Brain microvascular endothelial cell (primary cell): ENCODE measurements at regions not wholly inside any gene's neighbourhood (a gene's known extent, or its start where the extent isn't known, plus 50 kb on each side); places are given as distances from the start of the nearest gene placed in this dataset.
"Not testable (repeated sequence)": the region's sequence is repeated elsewhere in the genome, so short reads cannot be mapped to it uniquely, and the experiment has no call there.

ENCODE experiments used
- DNase-seq: peaks from one replicate; pipeline ENCODE4 v3.0.0-alpha.2; 2020
- H3K27ac ChIP-seq: fragments of 250-450 bp; sonication (Bioruptor Pico); 2 replicates; pipeline ENCODE4 v1.5.1; 2020; ENCODE audit warnings: mild to moderate bottlenecking, moderate library complexity
- H3K27me3 ChIP-seq: fragments of 250-450 bp; sonication (Bioruptor Pico); replicated peaks from 2 replicates; pipeline ENCODE4 v1.5.1; 2020; ENCODE audit warnings: mild to moderate bottlenecking
- H3K36me3 ChIP-seq: fragments of 250-450 bp; sonication (Bioruptor Pico); replicated peaks from 2 replicates; pipeline ENCODE4 v1.5.1; 2020; ENCODE audit warnings: mild to moderate bottlenecking
- H3K4me3 ChIP-seq: 2 replicates; pipeline ENCODE4 v1.5.1; 2011; ENCODE audit warnings: low read depth, mild to moderate bottlenecking, control low read depth, low read length, moderate library complexity
- in situ Hi-C: cut with HindIII; loops from 2 replicates; pipeline ENCODE4 v1.10.0; 2017; ENCODE audit warnings: low sequenced_read_pairs, low pct_ligation_motif_present
- TF ChIP-seq, protein P1 (sequence below): IDR thresholded peaks from 2 replicates; pipeline ENCODE4 v1.5.1; 2011; ENCODE audit warnings: low read depth, mild to moderate bottlenecking, moderate library complexity, low read length, control low read depth, inconsistent platforms; ENCODE audit errors: missing control alignments

DNA sequence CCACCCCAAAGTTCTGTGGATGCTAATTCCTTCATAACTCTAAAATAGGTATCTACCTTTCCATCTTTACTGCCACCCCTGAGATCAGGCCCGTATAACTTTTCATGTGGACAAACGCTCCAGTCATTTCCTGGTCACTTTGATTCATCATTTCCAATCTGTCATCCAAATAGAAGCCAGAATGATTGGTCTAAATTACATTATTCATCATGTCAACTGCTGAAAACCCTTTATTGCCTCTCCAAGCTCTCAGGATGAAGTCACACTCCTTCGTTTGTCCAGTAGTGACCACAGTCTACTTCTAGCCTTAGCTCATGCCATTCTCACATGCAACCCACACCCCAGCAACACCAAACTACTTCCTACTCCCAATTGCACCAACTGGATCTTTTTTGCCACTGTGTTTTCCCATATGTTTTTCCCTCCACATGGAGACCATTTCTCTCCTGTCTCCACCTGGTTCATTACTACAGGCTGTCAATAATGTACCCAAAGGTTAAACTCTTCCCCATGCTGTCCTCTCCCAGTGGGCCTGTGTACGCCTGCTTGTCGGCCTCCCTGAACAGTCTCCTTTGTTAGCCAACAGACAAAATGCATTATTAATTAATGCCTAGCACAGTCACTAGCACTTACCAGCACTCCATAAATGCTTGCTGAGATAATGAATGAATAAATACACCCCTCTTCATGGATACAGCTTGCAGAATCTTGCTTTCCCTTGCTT, 382.6 kb upstream of the NOCT start:
- DNase-seq = no peak
- Histone ChIP-seq H3K27me3 (no peaks in the 10 kb centered on the region), H3K4me3 (no peak overlapping the region), H3K36me3 (no peaks in the 10 kb centered on the region), H3K27ac (no peak overlapping the region)
- TF ChIP-seq, protein P1, sequence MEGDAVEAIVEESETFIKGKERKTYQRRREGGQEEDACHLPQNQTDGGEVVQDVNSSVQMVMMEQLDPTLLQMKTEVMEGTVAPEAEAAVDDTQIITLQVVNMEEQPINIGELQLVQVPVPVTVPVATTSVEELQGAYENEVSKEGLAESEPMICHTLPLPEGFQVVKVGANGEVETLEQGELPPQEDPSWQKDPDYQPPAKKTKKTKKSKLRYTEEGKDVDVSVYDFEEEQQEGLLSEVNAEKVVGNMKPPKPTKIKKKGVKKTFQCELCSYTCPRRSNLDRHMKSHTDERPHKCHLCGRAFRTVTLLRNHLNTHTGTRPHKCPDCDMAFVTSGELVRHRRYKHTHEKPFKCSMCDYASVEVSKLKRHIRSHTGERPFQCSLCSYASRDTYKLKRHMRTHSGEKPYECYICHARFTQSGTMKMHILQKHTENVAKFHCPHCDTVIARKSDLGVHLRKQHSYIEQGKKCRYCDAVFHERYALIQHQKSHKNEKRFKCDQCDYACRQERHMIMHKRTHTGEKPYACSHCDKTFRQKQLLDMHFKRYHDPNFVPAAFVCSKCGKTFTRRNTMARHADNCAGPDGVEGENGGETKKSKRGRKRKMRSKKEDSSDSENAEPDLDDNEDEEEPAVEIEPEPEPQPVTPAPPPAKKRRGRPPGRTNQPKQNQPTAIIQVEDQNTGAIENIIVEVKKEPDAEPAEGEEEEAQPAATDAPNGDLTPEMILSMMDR = no peak
- in situ Hi-C loops = no loop called here

- in situ Hi-C loops = no loop called here
- no peak overlapping the region for H3K4me3 ChIP-seq
These were observed 384.9 kb upstream of the NOCT start for GRCh38 chr4:138630666-138631065.

GRCh38 chr4:138629669-138630068, 385.9 kb upstream of the NOCT start:
- TF ChIP-seq, protein P1 = no peak
- H3K27me3 ChIP-seq = no peaks in the 10 kb centered on the region
- in situ Hi-C loops = no loop called here
- H3K4me3 ChIP-seq = no peak overlapping the region
- no peaks in the 10 kb centered on the region for H3K36me3 ChIP-seq
- DNase-seq = no peak
- no peak overlapping the region for H3K27ac ChIP-seq

More at GRCh38 chr4:138630666-138631065, 384.9 kb upstream of the NOCT start:
- TF ChIP-seq, protein P1 = no peak
- no peak for DNase-seq
- Histone ChIP-seq H3K27ac (no peak overlapping the region), H3K36me3 (no peaks in the 10 kb centered on the region), H3K27me3 (no peaks in the 10 kb centered on the region)

DNA sequence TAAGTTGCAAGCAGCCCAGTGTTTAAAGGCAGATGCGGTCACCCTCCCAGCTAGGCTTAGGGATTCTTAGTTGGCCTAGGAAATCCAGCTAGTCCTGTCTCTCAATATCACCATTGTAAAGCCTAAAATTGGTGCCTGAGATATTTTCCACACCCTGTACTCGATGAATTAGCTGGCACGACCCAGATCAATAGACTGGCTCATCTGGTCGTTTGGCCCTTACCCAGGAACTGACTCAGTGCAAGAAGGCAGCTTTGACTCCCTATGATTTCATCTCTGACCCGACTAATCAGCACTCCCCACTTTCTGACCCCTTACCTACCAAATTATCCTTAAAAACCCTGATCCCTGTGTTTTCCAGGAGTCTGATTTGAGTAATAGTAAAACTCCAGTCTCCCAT, 384.9 kb upstream of the SLC7A11 start:
- no peak for DNase-seq
- in situ Hi-C loops = no loop called here
- no peaks in the 10 kb centered on the region for H3K36me3 ChIP-seq
- TF ChIP-seq, protein P1 = no peak
- H3K4me3 ChIP-seq = no peak overlapping the region
- H3K27me3 ChIP-seq = no peaks in the 10 kb centered on the region
- H3K27ac ChIP-seq = no peak overlapping the region

- H3K27ac ChIP-seq, H3K27me3 ChIP-seq, H3K36me3 ChIP-seq, H3K4me3 ChIP-seq, in situ Hi-C loops, DNase-seq: not testable (repeated sequence)
These were observed 380.2 kb upstream of the SLC7A11 start for GRCh38 chr4:138622362-138622761.

- no peaks in the 10 kb centered on the region for H3K36me3 ChIP-seq
- TF ChIP-seq, protein P1 = no peak
- peak; percentile 10 for DNase-seq
- H3K4me3 ChIP-seq = no peak overlapping the region
- no peak overlapping the region for H3K27ac ChIP-seq
- no peaks in the 10 kb centered on the region for H3K27me3 ChIP-seq
- in situ Hi-C loops = no loop called here
These were observed 374.6 kb upstream of the SLC7A11 start for GRCh38 chr4:138616775-138617174.
